Activated CD8-positive, alpha-beta memory T cell treated with anti-CD3 and anti-CD28 coated beads, Interleukin-2, amount 10 ng/mL, durations not matched to agents 7 days and 5 days (primary cell): ENCODE measurements at regions not wholly inside any gene's neighbourhood (a gene's known extent, or its start where the extent isn't known, plus 50 kb on each side); places are given as distances from the start of the nearest gene placed in this dataset.

Experiments
- ATAC-seq: fragments of 150-1000 bp; cut with Tn5 transposase; one replicate; pipeline ENCODE4 v1.10.0; 2021; ENCODE audit warnings: moderate library complexity
- CTCF ChIA-PET: fragments of 350-600 bp; sonication (Branson Sonifier 250); formaldehyde crosslinking; loops from one replicate; lab custom pipeline; 2021; ENCODE audit warnings: antibody characterized with exemption; lab: Charles Lee
- DNase-seq: peaks from one replicate; pipeline ENCODE4 v3.0.0-alpha.2; 2020
- H3K27ac Mint-ChIP-seq: one replicate; pipeline ENCODE4 v1.8.0; 2021; ENCODE audit warnings: mild to moderate bottlenecking, mixed read lengths
- H3K27me3 Mint-ChIP-seq: one replicate; pipeline ENCODE4 v1.8.0; 2021; ENCODE audit warnings: mixed read lengths
- H3K36me3 Mint-ChIP-seq: one replicate; pipeline ENCODE4 v1.8.0; 2021; ENCODE audit warnings: mild to moderate bottlenecking, mixed read lengths
- H3K4me1 Mint-ChIP-seq: one replicate; pipeline ENCODE4 v1.8.0; 2021; ENCODE audit warnings: mixed read lengths
- H3K4me3 Mint-ChIP-seq: one replicate; pipeline ENCODE4 v1.8.0; 2021; ENCODE audit warnings: mild to moderate bottlenecking, moderate library complexity, mixed read lengths
- H3K9me3 Mint-ChIP-seq: one replicate; pipeline ENCODE4 v1.8.0; 2022; ENCODE audit warnings: low read depth, mixed read lengths

DNA sequence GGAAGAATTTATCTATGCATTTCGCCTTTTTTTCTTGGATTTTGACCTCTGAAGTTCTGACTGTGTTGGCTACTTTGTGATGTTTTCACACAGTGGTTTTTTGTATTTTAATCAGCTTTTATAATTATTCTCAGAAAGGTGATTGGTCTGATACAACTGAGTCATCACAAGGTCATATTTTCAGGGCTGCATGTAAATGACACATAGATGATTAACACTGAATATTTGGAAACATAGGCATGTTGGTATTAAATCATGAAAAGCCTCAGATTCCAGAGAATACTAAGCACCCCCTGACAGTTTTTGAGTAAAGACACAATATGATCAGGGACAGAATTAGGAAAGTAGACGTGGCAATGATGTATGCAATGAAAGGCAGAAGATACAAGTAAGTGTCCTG lies 175.5 kb upstream of the SLCO3A1 start:
- Mint-ChIP-seq H3K4me1 (no peaks in the 10 kb centered on the region), H3K27me3 (peaks cover 29% of the 10 kb centered on the region), H3K27ac (no peak overlapping the region), H3K9me3 (peaks cover 6% of the 10 kb centered on the region), H3K36me3 (no peaks in the 10 kb centered on the region), H3K4me3 (no peak overlapping the region)
- ATAC-seq (no peak), DNase-seq (no peak)
- CTCF ChIA-PET: no interaction called here

DNA sequence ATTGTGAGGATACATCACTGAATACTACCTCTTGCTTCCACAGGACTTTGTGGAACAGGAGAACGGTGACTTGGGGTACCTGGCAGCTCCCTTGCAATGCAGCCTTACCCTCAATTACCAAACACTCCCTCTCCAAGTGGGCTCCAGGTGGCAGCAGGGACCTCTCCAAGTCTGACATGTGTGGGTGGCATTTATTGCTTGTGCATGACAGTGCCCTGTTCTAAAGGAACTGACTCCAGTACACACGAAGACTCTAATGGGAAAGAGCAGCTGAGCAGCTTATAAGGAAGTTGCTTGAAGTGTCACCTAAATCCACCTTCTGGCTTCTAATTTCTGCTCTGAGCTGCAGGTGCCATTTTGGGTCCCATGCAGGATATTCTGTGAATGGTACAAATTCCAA lies 174.1 kb upstream of the SLCO3A1 start:
- Mint-ChIP-seq H3K27ac (no peak overlapping the region), H3K27me3 (peaks cover 37% of the 10 kb centered on the region), H3K4me1 (no peaks in the 10 kb centered on the region), H3K9me3 (peaks cover 6% of the 10 kb centered on the region), H3K36me3 (no peaks in the 10 kb centered on the region), H3K4me3 (no peak overlapping the region)
- DNase-seq (no peak), ATAC-seq (no peak)
- CTCF ChIA-PET: interaction anchor here (1.3 kb wide), 1 partner anchor 27 kb away, joined by 5 read pairs; no protein-coding TSS in a partner anchor

DNA sequence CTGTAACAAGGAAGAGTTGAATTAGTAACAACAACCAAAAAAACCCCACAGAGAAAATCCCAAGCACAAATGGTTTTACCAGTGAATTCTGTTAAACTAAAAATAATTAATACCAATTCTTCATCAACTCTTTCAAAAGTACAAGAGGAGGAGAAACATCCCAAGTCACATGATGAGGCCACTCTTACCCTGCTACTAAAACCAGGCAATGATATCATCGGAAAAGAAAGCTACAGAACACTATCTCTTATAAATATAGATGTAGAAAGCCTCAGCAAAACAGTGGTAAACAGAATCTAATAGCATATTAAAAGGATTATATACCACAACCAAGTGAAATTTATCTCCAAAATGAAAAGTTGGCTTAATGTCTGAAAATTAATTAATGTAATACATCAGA lies 168.1 kb upstream of the SLCO3A1 start:
- no peak overlapping the region for H3K27ac Mint-ChIP-seq
- DNase-seq (no peak), ATAC-seq (no peak)
- CTCF ChIA-PET: no interaction called here
- no peaks in the 10 kb centered on the region for H3K9me3 Mint-ChIP-seq
- H3K4me1 Mint-ChIP-seq: no peaks in the 10 kb centered on the region
- H3K4me3 Mint-ChIP-seq: no peak overlapping the region
- no peaks in the 10 kb centered on the region for H3K36me3 Mint-ChIP-seq
- H3K27me3 Mint-ChIP-seq: peaks cover 33% of the 10 kb centered on the region

DNA sequence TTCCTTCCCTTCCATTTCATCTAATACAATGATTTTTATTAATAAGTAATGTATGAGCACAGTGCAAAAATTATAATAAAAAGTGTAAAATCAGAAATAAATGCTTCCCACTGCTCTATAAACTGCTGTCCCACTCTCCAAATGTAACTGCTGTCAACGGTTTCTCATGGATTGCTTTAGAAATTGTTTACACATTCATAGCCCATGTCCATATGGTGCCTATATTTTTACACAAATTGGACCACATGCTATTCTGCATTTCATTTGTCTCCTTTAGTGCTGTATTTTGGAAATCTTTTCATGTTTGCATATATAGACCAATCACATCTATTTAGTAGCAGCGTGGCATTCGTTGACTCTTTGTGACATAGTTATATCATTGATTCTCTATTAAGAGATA lies 164.7 kb upstream of the SLCO3A1 start:
- no peak for DNase-seq
- no peak overlapping the region for H3K4me3 Mint-ChIP-seq
- no peaks in the 10 kb centered on the region for H3K36me3 Mint-ChIP-seq
- peaks cover 12% of the 10 kb centered on the region for H3K27me3 Mint-ChIP-seq
- no peaks in the 10 kb centered on the region for H3K9me3 Mint-ChIP-seq
- ATAC-seq: no peak
- H3K4me1 Mint-ChIP-seq: no peaks in the 10 kb centered on the region
- no peak overlapping the region for H3K27ac Mint-ChIP-seq
- CTCF ChIA-PET: no interaction called here

DNA sequence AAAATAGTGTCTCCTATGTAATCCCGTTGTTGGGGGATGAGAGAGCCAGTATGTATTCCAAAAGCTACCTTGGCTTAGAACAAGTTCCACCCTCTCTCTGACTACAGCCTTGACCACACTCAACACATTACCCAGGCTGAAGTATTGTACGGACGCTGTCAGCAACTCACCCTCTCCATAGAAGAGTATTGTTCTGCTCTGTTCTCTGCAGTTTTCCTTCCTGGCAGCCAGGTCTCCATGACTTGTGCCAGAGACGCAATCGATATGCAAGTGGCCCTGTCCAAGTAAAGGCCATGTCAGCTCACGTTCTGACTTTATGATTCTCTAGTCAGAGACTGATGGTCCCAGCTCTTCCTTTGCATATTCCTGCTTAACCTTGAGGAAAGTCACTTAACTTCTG lies 164.1 kb upstream of the SLCO3A1 start:
- Mint-ChIP-seq H3K9me3 (no peaks in the 10 kb centered on the region), H3K27ac (no peak overlapping the region), H3K4me3 (no peak overlapping the region), H3K4me1 (no peaks in the 10 kb centered on the region), H3K36me3 (no peaks in the 10 kb centered on the region), H3K27me3 (peaks cover 8% of the 10 kb centered on the region)
- DNase-seq (no peak), ATAC-seq (no peak)
- CTCF ChIA-PET: no interaction called here

DNA sequence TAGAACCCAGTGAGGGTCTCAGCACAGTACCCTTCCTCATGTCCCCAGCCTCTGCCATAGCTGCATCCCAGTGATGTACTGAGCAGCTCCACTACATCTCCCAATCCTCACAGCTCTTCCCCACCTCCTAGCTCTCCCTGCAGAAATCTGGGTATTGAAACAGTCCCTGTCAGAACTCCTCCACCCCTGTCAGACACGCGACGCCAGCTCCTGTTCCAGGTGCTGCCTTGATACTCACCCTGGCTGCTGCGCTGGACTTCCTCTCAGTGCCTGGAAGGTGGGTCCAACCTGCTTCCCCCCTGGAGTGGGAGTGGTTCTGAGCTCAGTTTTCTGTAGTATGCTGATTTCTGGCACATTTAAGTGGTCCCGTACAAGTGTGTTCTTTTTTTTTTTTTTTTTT lies 160.9 kb upstream of the SLCO3A1 start:
- H3K4me1 Mint-ChIP-seq: no peaks in the 10 kb centered on the region
- CTCF ChIA-PET: interaction anchor here (0.7 to 2.5 kb wide), 3 partner anchors 14 to 452 kb away, joined by 3 to 7 read pairs (median 4); no protein-coding TSS in a partner anchor
- no peak for DNase-seq
- ATAC-seq: no peak
- H3K27me3 Mint-ChIP-seq: no peaks in the 10 kb centered on the region
- H3K27ac Mint-ChIP-seq: no peak overlapping the region
- no peaks in the 10 kb centered on the region for H3K36me3 Mint-ChIP-seq
- H3K9me3 Mint-ChIP-seq: no peaks in the 10 kb centered on the region
- H3K4me3 Mint-ChIP-seq: no peak overlapping the region

DNA sequence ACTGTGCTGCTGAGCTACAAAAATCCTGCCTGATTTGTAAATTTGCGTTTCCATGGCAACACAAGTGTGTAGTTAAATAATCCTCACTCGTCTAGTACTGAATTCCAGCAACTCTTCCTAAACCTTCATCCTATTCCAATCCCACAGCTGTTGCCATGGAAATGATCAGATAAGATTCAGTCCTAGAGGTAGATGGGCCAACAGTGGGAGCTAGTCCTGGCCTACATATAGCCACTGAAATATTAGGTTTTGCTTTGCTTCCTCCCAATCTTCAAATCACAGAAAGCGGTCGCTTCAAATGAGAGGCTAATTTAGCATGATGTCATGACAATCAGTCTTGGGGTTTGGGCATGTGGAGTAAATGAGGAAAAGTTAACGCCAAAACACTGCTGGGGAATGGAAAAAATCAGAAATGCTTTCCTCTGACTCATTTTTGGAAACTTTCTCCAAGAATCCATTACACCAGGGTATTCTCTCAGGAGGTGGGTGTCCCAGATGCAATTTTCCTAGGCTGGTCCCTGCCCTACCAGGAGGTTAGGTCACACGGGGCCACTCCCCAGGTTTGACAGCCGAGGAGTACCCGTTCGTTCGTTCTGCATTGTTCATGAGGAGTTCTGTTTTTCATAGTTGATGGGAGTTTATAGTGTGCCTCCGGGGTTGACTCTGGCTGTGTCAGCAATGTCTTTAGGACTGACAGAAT lies 159.2 kb upstream of the SLCO3A1 start:
- Mint-ChIP-seq H3K27ac (no peak overlapping the region), H3K4me1 (no peaks in the 10 kb centered on the region), H3K9me3 (no peaks in the 10 kb centered on the region), H3K4me3 (no peak overlapping the region), H3K36me3 (no peaks in the 10 kb centered on the region), H3K27me3 (no peaks in the 10 kb centered on the region)
- CTCF ChIA-PET: interaction anchor here (0.7 to 2.5 kb wide), 2 partner anchors 12 to 118 kb away, joined by 6 to 7 read pairs; no protein-coding TSS in a partner anchor
- DNase-seq (no peak), ATAC-seq (no peak)

DNA sequence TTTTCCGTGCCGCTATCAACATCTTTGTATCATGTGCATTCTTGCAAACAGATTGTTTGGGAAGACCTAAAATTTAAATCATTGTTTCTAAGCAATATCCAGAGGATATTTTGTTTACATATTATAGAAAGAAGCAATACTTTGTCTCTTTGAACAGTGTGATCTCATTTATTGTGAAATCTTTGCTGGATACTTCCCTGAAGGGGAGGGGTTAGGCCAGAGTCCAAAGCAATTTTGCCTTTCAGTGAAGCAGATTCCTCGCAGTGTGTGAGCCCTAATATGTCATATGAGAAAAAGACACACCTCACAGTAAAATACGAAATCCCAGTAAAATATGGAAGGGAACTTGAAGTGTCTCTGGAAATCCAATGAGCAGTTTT lies 158.7 kb upstream of the SLCO3A1 start:
- Mint-ChIP-seq H3K27me3 (peaks cover 3% of the 10 kb centered on the region), H3K36me3 (no peaks in the 10 kb centered on the region), H3K9me3 (no peaks in the 10 kb centered on the region), H3K4me3 (no peak overlapping the region), H3K27ac (no peak overlapping the region), H3K4me1 (no peaks in the 10 kb centered on the region)
- ATAC-seq (no peak), DNase-seq (no peak)
- CTCF ChIA-PET: interaction anchor here (0.9 kb wide), 1 partner anchor 11 kb away, joined by 5 read pairs; no protein-coding TSS in a partner anchor

DNA sequence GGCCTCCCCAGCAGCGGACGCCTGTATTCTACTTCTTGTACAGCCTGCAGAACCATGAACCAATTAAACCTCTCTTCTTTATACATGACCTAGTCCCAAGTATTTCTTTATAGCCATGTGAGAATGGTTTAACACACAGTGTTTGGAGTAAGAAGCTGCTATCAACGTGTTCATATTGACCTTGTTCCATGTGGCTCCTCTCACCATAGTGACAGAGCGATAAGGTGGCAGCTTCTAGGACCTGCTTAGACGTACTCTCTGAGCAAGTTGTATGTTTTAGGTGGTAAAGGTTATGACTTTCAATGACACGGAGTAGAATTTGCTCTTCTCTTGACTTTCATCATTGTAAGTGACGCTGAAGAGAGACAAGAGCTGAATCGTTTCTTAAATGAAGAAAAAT lies 157.7 kb upstream of the SLCO3A1 start:
- H3K9me3 Mint-ChIP-seq: no peaks in the 10 kb centered on the region
- no peaks in the 10 kb centered on the region for H3K36me3 Mint-ChIP-seq
- H3K4me1 Mint-ChIP-seq: no peaks in the 10 kb centered on the region
- H3K4me3 Mint-ChIP-seq: no peak overlapping the region
- DNase-seq (no peak), ATAC-seq (no peak)
- H3K27me3 Mint-ChIP-seq: peaks cover 3% of the 10 kb centered on the region
- CTCF ChIA-PET: interaction anchor here (0.9 kb wide), 1 partner anchor 11 kb away, joined by 5 read pairs; no protein-coding TSS in a partner anchor
- H3K27ac Mint-ChIP-seq: no peak overlapping the region

DNA sequence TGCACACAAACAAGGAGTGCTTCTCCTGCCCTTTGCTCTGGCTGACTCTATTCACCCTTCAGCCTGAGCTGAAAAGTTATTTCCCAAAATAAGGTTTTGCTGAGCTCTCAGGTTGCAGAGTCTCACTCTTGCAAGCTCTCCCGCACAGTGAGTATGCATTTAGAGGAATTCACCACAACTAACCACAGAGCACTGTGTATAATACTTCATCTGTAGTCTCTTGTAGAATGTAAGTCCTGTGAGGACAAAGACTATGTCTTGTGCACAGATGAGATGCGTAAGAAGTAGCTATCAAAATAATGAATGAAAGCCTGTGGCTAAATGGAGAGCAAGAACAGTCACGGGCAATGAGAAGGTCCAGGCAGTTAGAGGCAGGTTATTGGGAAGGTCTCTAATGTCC lies 156.5 kb upstream of the SLCO3A1 start:
- no peak overlapping the region for H3K4me3 Mint-ChIP-seq
- no peaks in the 10 kb centered on the region for H3K36me3 Mint-ChIP-seq
- DNase-seq (no peak), ATAC-seq (no peak)
- H3K9me3 Mint-ChIP-seq: no peaks in the 10 kb centered on the region
- no peaks in the 10 kb centered on the region for H3K4me1 Mint-ChIP-seq
- H3K27me3 Mint-ChIP-seq: peaks cover 8% of the 10 kb centered on the region
- no peak overlapping the region for H3K27ac Mint-ChIP-seq
- CTCF ChIA-PET: interaction anchor here (2.6 kb wide), 1 partner anchor 10 kb away, joined by 9 read pairs; no protein-coding TSS in a partner anchor

DNA sequence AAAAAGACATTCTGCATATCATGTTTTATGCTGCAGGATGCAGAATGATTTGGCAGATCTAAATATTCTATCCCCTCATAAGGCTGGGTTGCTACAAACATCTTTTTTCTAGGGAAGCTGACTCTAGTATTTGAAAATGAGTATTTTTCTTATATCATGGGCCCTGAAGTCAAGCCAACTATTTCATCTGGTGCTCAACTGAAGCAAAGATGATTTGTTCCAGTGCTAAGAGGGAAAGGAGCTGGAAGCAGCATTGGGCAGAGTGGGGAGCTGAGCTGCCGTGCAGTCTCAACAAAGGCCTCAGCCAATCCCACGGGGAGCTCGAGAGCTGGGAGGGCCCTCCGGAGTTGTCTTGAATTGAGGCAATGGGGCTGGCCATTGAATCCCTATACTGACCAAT lies 155.3 kb upstream of the SLCO3A1 start:
- Mint-ChIP-seq H3K4me3 (no peak overlapping the region), H3K36me3 (no peaks in the 10 kb centered on the region), H3K27me3 (peaks cover 12% of the 10 kb centered on the region), H3K4me1 (no peaks in the 10 kb centered on the region), H3K9me3 (no peaks in the 10 kb centered on the region), H3K27ac (no peak overlapping the region)
- DNase-seq: no peak
- CTCF ChIA-PET: interaction anchor here (2.6 kb wide), 1 partner anchor 9 kb away, joined by 9 read pairs; no protein-coding TSS in a partner anchor
- no peak for ATAC-seq

DNA sequence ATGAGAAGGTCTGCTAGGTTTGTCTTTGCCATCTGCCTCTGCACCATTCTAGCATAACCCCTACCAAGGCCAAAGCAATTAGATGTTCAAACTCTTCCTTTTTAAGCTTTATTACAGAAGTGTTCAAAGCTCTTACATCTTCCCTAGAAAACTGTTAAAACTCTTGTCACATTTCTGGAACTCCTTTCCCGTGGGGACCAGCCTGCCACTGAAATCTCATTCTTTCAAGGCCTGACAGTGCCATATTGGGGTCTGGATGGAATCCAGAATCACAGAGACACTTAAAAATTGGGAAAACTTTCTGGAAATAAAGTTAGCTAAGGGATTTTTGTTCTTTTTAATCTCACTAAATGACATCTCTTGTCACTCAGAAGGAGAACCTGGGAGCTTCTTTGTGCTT lies 153.8 kb upstream of the SLCO3A1 start:
- Mint-ChIP-seq H3K4me1 (no peaks in the 10 kb centered on the region), H3K36me3 (no peaks in the 10 kb centered on the region), H3K4me3 (no peak overlapping the region), H3K27ac (no peak overlapping the region), H3K9me3 (no peaks in the 10 kb centered on the region), H3K27me3 (peaks cover 12% of the 10 kb centered on the region)
- ATAC-seq (no peak), DNase-seq (no peak)
- CTCF ChIA-PET: no interaction called here

DNA sequence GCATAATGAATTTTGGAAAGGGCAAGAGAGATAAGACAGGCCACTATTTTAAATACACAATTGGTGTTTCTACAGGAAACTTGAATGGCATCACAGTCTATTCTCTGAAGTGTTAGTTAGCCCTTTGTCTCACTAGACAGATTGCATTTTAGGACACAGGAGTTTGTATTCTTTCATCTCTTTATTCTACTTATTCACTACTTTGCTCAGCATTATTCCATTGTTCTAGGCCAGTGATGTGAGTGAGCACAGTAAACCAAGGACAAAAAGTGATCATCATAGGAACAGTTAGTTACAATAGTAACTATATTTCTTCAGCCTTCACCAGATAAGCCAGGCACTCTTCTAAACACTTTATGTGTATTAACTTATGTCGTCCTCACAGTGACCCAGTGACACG lies 150.2 kb upstream of the SLCO3A1 start:
- no peaks in the 10 kb centered on the region for H3K36me3 Mint-ChIP-seq
- ATAC-seq (no peak), DNase-seq (no peak)
- H3K27me3 Mint-ChIP-seq: peaks cover 12% of the 10 kb centered on the region
- CTCF ChIA-PET: no interaction called here
- H3K4me3 Mint-ChIP-seq: no peak overlapping the region
- H3K9me3 Mint-ChIP-seq: no peaks in the 10 kb centered on the region
- H3K4me1 Mint-ChIP-seq: peaks cover 16% of the 10 kb centered on the region
- H3K27ac Mint-ChIP-seq: no peak overlapping the region

DNA sequence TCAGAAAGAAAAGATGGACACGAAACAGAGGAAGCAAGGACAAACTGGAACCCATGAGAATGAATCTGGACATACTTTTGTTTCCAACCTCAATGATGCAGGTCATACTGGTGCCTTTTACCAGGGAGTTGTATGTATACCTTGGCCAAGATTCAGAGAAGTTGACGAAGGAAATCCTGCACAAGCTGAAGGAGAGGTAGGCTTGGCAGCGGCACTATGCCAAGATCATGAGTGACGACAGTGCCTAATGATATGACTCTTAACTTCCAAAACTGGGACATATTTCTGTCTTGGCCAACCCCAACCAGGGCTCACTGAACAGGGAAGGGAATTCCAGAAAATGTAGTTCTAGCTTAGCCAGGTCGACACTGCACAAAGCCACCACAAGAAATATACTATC lies 149.2 kb upstream of the SLCO3A1 start:
- Mint-ChIP-seq H3K27ac (no peak overlapping the region), H3K27me3 (peaks cover 16% of the 10 kb centered on the region), H3K9me3 (no peaks in the 10 kb centered on the region), H3K4me1 (peaks cover 16% of the 10 kb centered on the region), H3K4me3 (no peak overlapping the region), H3K36me3 (no peaks in the 10 kb centered on the region)
- CTCF ChIA-PET: interaction anchor here (1.3 to 3.2 kb wide), 2 partner anchors 148 to 374 kb away, joined by 4 to 36 read pairs; no protein-coding TSS in a partner anchor
- DNase-seq: no peak
- no peak for ATAC-seq
